ENCODE measurements at regions not wholly inside any gene's neighbourhood (a gene's known extent, or its start where the extent isn't known, plus 50 kb on each side); places are given as distances from the start of the nearest gene placed in this dataset.

DNA sequence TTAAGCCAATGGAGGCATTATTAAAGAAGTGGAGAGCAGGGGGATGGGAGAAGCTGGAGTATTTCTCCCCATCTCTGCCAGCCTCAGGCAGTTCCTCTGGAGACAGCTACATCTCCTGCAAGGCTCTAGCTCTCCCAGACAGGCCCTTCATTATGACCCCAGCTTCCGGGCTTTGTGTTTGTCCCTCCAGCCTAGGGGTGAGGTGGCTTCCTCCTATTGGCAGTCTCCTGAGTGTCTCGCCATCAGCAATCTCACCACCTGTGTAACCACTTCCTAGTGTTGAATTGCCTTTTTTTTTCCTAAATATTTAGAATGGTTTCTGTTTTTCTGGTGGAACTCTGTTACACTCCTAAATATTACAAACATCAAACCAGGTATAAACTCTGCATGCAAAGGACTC is 122.3 kb downstream of the FAM174B start:
- Histone ChIP-seq H3K9me3 (ENCODE audit: insufficient read depth, low read depth, low read length) (peaks cover 6% of the 10 kb centered on the region; the same call in 1 of the 2 replicates), H4K20me1 (ENCODE audit: insufficient read depth, low read length, poor library complexity, severe bottlenecking) (no peaks in the 10 kb centered on the region), H2AFZ (ENCODE audit: low read length) (no peak overlapping the region), H3K4me2 (ENCODE audit: low read depth, low read length, poor library complexity, severe bottlenecking) (no peak overlapping the region), H3K27me3 (ENCODE audit: insufficient read depth, low read length, poor library complexity, severe bottlenecking) (no peaks in the 10 kb centered on the region), H3K4me3 (ENCODE audit: low read length, poor library complexity, severe bottlenecking) (no peak overlapping the region), H3F3A (ENCODE audit: low read depth) (no peaks in the 10 kb centered on the region), H3K9ac (ENCODE audit: low read depth, low read length, poor library complexity, severe bottlenecking) (no peak overlapping the region), H3K36me3 (ENCODE audit: insufficient read depth, low read length) (no peaks in the 10 kb centered on the region), H3K9me2 (replicated peaks; ENCODE audit: low read depth, low read length) (no peaks in the 10 kb centered on the region), H3K4me1 (ENCODE audit: insufficient read depth, low read length, poor library complexity, severe bottlenecking) (no peaks in the 10 kb centered on the region), H3K79me2 (ENCODE audit: insufficient read depth, low read length) (no peaks in the 10 kb centered on the region)
- TF ChIP-seq, protein P1, sequence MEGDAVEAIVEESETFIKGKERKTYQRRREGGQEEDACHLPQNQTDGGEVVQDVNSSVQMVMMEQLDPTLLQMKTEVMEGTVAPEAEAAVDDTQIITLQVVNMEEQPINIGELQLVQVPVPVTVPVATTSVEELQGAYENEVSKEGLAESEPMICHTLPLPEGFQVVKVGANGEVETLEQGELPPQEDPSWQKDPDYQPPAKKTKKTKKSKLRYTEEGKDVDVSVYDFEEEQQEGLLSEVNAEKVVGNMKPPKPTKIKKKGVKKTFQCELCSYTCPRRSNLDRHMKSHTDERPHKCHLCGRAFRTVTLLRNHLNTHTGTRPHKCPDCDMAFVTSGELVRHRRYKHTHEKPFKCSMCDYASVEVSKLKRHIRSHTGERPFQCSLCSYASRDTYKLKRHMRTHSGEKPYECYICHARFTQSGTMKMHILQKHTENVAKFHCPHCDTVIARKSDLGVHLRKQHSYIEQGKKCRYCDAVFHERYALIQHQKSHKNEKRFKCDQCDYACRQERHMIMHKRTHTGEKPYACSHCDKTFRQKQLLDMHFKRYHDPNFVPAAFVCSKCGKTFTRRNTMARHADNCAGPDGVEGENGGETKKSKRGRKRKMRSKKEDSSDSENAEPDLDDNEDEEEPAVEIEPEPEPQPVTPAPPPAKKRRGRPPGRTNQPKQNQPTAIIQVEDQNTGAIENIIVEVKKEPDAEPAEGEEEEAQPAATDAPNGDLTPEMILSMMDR (conservative IDR thresholded peaks at IDR 0.05; ENCODE audit: low read length) = no peak
- no peak for TF ChIP-seq EZH2phosphoT487 (IDR thresholded peaks at IDR 0.05; ENCODE audit: borderline replicate concordance)

DNA sequence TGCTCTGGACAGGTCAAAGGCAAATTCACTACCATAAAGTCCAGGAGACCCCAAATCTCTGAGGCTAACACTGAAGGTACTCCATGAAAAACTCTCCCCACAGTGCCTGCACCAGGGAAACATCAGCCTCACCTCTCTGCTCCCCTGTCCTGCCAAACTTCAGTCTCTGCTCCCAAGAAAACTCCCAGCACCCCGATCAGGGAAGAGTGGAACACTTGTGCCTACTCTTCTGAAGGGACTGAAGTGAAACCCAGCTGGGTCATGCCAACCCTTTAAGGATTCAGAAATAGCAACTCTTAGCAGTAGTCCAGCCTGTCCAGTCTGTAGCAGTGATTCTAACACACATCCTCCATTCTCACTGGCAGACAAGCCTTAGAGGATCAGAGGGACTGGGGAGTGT is 124.2 kb downstream of the FAM174B start:
- H3K36me3 ChIP-seq (ENCODE audit: insufficient read depth, low read length) = no peaks in the 10 kb centered on the region

DNA sequence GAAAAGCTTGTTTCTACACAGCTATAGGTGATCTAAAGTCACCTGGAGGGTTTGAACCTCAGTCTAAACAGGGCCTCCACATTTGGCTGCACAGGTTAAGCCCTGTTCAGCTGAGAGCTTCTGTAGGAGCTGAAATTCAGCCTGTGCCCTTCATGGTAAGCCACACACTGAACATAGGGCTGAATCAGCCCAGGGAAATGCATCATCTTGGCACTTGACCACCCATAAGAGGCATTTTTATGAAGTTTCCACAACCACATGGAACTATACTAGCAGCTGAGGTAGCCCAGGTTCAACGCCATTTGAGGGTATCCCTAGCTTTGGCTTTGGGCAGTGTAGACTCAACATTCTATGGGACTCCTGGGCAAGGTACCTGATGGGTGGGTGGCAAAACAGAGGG is 126.8 kb downstream of the FAM174B start:
- no peak overlapping the region for H3K4me2 ChIP-seq (ENCODE audit: low read depth, low read length, poor library complexity, severe bottlenecking)
- H3F3A ChIP-seq (ENCODE audit: low read depth) = no peaks in the 10 kb centered on the region
- H3K9me3 ChIP-seq (ENCODE audit: insufficient read depth, low read depth, low read length) = peaks cover 6% of the 10 kb centered on the region; the same call in 1 of the 2 replicates
- no peaks in the 10 kb centered on the region for H3K79me2 ChIP-seq (ENCODE audit: insufficient read depth, low read length)
- TF ChIP-seq, protein P1 (conservative IDR thresholded peaks at IDR 0.05; ENCODE audit: low read length) = no peak
- TF ChIP-seq EZH2phosphoT487 (IDR thresholded peaks at IDR 0.05; ENCODE audit: borderline replicate concordance) = no peak
- no peaks in the 10 kb centered on the region for H3K4me1 ChIP-seq (ENCODE audit: insufficient read depth, low read length, poor library complexity, severe bottlenecking)
- no peaks in the 10 kb centered on the region for H4K20me1 ChIP-seq (ENCODE audit: insufficient read depth, low read length, poor library complexity, severe bottlenecking)
- H3K9ac ChIP-seq (ENCODE audit: low read depth, low read length, poor library complexity, severe bottlenecking) = no peak overlapping the region
- H3K4me3 ChIP-seq (ENCODE audit: low read length, poor library complexity, severe bottlenecking) = no peak overlapping the region
- no peaks in the 10 kb centered on the region for H3K27me3 ChIP-seq (ENCODE audit: insufficient read depth, low read length, poor library complexity, severe bottlenecking)
- no peaks in the 10 kb centered on the region for H3K36me3 ChIP-seq (ENCODE audit: insufficient read depth, low read length)
- no peaks in the 10 kb centered on the region for H3K9me2 ChIP-seq (replicated peaks; ENCODE audit: low read depth, low read length)
- H2AFZ ChIP-seq (ENCODE audit: low read length) = no peak overlapping the region

More for the DNA sequence above, 124.2 kb downstream of the FAM174B start:
- H4K20me1 ChIP-seq (ENCODE audit: insufficient read depth, low read length, poor library complexity, severe bottlenecking) = no peaks in the 10 kb centered on the region
- H3K9me3 ChIP-seq (ENCODE audit: insufficient read depth, low read depth, low read length) = peaks cover 6% of the 10 kb centered on the region; the same call in 1 of the 2 replicates
- H3K9ac ChIP-seq (ENCODE audit: low read depth, low read length, poor library complexity, severe bottlenecking) = no peak overlapping the region
- no peak overlapping the region for H3K4me3 ChIP-seq (ENCODE audit: low read length, poor library complexity, severe bottlenecking)
- H3K4me1 ChIP-seq (ENCODE audit: insufficient read depth, low read length, poor library complexity, severe bottlenecking) = no peaks in the 10 kb centered on the region
- no peaks in the 10 kb centered on the region for H3F3A ChIP-seq (ENCODE audit: low read depth)
- no peaks in the 10 kb centered on the region for H3K79me2 ChIP-seq (ENCODE audit: insufficient read depth, low read length)
- no peaks in the 10 kb centered on the region for H3K27me3 ChIP-seq (ENCODE audit: insufficient read depth, low read length, poor library complexity, severe bottlenecking)
- no peak overlapping the region for H2AFZ ChIP-seq (ENCODE audit: low read length)
- H3K9me2 ChIP-seq (replicated peaks; ENCODE audit: low read depth, low read length) = no peaks in the 10 kb centered on the region
- no peak overlapping the region for H3K4me2 ChIP-seq (ENCODE audit: low read depth, low read length, poor library complexity, severe bottlenecking)
- TF ChIP-seq, protein P1 (conservative IDR thresholded peaks at IDR 0.05; ENCODE audit: low read length) = no peak
- no peak for TF ChIP-seq EZH2phosphoT487 (IDR thresholded peaks at IDR 0.05; ENCODE audit: borderline replicate concordance)

Measured in Loucy (cell line).